HuH-7 (cell line): ENCODE measurements at regions not wholly inside any gene's neighbourhood (a gene's known extent, or its start where the extent isn't known, plus 50 kb on each side); places are given as distances from the start of the nearest gene placed in this dataset.
A peak's percentile ranks its signal among the peaks of the same experiment; 100 is the strongest.

Source experiments
- DNase-seq: peaks from one replicate; pipeline ENCODE4 v3.0.0; 2011; ENCODE audit warnings: low spot score

DNA sequence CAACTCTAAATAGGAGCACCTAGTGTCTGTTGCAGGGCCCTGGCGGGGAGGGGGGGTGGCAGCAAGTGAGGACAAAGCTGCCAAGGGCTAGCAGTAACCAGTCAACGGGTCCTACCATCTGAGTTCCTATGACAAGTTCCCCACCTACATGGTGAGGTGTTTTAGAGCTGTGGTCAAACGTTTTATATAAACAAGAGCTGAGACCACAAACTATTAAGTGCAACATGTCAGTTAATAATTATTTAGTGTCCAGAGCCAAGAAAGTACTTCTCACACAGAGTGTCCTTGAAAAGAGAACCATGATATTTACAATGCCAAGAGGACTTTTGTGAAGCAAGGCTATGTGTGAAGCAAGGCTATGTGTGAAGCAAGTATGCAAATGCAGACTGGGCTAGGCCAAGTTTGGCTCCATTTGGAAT is 434.7 kb downstream of the TNS3 start:
- no peak for DNase-seq

DNA sequence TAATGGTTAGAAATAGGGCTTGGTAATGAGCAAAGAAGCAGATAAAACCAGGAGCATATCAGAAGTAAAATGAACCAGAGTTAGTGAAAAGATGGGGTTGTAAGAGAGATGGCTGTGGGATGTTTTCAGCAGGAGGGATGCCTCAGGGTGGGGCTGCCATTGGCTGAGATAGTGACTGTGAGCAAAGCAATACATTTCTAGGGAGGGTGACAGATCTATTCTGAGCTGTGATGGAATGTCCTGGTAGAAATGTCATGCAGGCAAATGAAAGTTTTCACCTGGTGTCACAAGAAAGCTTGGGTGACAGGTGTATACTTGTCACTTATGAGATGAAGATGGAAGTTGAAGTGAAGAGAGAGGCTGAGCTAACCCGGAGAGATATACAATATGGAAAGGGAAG is 435.9 kb downstream of the TNS3 start:
- DNase-seq, result no peak

DNA sequence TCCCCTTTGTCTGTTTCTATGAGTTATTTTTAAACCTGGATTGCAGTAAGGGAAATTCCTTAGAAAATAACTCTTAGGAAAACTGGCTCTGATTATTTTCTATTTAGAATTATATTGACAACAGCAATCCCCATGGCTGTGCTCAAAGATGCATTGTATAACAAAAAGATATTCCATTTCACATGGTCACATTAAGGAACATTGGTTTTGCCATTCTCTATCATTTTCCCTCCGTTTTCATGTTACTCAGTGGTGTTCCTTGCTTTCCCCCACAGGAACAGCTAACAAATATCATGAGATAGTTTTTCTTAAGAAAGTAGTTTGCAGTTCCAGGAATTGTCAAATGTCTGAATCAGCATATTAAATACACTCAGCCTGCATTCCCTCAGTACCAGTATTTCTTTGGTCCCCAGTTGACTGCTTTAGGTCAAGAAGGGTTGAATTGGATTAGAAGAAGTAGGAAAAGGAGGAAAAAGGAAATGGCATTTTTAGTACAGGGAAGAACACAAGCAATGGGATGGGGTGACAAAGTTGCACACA is 436.7 kb downstream of the TNS3 start:
- no peak for DNase-seq

DNA sequence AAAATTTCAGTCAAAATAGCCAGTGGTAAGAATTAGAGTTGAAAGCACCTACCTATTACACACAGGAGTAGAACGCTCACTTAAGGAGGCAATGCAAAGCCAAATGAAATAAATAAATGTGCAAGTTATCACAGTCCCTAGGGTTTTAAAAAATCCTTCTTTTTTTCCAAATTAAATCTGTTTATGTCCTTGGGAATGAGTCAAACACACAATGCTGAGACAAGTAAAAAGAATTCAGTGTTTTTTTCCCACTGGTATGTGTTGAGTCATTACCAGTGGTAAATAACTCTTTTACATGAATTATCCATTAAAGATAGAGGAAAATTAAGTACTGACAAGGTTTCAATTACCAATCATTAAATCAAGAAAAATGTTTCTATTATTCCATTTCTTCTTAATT is 438.6 kb downstream of the TNS3 start:
- DNase-seq, result no peak

DNA sequence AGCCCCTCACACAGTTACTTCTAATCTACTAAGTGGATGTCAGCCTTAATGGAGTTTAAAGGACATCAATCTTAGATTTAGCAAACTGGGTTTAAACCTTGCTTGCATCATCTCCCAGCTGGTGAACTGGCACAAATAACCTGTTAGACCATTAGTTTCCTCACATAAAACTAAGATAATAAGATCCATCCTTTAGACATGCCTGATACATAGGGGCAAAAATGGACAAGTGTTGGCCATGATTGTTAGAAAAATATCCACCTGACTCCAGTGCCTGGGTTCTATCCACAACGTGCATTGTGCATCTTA is 439.1 kb downstream of the TNS3 start:
- no peak for DNase-seq

DNA sequence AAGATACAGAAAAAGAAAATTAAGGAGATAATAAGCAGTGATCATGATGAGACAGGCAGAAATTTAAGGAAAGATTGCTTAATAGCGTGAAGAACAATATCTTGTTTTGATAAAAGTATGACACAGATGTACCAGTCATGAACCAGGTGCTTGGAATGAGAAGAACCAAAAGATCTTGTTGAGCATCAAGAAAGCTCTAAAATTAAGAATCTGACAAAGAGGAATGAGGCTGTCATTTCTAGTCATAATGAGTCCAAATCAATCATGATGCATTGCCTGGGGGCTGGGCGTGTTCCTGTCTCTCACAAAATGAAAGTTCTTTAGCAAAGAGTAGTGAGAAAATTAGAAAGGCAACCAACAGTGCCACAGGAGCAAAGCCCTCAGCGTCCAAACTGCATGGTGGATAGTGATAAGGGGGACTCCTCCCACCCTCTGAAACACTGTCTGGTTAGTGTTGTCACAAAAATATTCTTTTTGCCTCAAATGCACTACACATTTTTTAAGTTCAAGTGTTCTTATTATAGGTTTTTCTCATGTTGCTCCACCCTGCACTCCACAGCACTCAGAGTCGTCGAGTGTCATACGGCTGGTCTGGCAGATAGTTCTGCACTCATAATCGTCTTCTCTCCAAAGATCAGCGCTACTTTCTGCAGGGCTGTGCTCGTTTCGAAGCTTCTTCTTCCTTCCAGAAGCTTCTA is 439.6 kb downstream of the TNS3 start:
- no peak for DNase-seq

DNA sequence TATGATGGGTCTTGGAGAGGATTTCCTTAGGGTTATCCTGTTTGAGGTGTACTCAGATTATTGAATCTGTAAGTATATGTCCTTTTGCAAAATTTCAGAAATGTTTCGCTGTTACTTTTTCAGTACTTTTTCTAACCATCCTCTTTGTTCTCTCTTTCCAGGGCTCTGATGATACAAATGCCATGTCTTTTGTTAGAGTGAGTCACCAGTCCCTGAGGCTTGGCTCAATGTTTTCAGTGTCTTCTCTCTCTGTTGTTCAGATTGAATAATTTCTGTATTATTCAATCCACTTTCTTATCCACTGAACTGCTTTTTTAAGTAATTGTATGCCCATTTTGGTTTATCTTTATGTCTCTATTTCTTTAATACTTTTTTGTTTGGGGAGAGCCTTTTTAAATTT is 449.4 kb downstream of the TNS3 start:
- no peak for DNase-seq

DNA sequence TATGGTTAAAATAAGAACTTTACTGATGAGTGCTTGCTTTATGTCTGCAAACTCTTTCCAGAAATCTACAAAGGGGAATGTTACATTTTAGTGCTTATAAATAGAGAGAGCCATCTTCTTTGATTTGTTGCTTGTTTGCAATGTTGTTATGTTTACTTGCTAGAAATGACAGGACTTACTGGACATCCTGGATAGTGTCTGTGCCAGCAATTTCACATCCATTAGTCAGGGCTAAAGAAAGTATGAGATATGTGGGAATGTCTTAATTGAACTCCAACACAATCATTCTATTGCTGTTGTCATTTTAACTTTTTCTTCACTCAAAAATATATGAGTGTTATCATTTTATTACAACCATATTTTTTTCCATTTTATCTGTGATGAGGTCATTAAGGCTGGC is 453.2 kb downstream of the TNS3 start:
- DNase-seq, result no peak

DNA sequence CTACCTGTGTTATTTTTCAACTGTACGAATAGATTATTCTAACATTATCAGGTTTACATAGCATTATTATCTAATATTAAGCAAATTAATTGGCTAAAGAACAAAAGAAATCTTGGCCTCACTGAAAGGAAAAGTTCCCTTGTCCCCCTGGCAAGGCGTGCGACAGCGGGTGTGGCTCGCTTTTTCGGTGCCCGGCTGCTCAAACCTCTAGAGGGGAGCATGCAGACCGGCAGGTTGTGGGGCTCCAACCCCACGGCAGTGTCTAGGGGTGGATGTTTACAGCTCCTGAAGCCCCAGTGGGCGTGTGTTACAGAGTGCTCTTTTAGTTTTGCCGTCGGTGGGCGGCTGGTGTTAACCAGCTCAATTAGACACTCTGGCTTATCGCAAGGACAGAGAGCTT is 456.4 kb downstream of the TNS3 start:
- no peak for DNase-seq

DNA sequence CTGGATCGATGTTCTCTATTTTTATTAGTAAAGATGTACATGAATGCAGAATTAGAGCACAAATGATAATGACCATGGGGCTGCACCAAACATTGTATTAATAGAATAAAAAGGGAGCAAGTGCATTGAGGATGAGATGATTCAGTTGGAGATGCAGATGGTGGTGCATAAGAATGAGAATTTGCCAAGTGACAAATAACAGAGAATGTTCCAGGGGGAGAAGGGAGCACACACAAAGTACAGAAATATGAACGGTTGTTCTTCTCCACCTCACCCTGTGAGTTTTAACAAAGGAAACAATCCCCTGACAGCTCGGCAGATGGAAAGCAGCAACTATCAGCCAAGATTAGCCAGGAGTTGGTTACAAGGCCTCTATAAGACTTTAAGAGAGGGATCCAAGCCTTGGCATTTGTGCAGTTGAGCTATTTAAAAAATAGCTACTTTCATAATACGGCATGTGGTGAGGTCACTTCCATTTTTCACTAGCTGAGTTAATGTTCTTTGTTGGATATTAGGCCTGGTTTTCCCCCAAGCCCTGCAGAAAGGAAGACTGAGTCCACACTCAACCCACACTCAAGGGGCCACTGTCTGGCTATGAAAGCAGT is 462.5 kb downstream of the TNS3 start:
- DNase-seq, result no peak

DNA sequence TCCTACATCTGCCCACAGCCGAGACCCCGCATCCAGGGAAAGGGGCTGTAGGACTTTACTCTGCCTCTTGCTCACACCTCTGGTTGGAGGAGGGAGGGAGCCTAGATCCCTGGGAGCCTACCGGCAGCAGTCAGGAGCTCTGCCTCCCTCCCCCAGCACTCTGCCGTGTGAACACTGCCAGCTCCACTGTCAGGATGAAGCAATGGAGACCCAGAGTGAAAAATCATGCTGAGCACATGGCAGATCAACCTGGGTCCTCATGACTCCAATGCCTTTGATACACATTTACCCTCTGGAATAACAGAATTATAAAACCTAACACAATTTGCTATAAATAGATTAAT is 477.7 kb downstream of the TNS3 start:
- no peak for DNase-seq

DNA sequence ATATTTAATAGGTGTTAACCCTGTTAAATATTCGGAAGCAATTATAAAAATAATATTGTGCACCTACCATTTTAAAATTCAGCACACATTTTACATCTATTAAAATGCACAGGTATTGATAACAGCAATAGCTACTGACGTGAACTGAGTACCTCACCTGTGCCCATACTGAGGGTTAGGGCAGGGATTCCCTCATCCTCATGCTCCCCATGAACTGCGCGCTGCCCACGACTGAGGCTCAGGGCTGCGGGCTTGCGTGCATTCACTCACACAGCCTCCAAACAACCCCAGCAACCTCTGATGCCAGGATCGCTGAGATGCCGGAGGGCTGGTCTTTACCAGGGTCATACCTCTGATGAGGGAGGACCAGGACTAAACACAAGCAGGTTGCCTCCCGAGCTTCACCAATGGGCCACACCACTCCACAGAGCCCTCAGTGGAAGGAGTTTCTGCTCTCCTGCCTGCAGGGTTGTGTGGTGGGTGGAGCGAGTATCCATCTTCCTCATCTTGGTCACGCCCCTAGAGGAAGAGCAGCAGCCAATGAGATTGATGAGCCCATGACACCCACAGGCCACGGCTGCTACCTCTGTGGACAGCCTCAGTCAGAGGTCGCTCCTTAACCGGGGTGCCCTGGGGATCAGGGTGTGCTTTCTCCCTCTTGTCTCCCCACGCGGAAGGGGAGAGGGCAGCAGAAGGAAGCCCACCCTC is 478.3 kb downstream of the TNS3 start:
- no peak for DNase-seq

DNA sequence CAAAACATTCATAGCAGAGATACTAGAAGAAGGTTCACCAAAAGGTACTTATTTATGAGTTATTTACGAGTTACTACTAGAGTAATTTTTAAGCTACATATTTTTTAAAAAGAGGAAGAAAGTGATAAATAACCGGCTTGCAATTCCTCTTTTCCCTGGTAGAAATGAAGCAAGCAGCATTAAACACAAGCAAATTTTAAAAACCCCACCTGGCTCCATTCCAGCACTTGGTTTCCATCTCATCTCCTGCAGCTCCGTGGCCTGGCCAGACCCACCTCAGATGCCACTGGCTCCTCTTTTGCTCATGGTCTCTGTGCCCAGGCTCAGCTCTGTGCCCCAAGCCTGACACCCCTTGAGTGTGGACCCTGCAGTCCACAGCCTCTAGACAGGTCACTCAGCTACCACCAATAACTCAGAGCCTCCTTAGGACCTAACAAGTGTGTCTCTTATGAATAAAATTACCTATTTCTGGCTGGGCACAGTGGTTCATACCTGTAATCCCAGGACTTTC is 479.5 kb downstream of the TNS3 start:
- DNase-seq, result no peak

DNA sequence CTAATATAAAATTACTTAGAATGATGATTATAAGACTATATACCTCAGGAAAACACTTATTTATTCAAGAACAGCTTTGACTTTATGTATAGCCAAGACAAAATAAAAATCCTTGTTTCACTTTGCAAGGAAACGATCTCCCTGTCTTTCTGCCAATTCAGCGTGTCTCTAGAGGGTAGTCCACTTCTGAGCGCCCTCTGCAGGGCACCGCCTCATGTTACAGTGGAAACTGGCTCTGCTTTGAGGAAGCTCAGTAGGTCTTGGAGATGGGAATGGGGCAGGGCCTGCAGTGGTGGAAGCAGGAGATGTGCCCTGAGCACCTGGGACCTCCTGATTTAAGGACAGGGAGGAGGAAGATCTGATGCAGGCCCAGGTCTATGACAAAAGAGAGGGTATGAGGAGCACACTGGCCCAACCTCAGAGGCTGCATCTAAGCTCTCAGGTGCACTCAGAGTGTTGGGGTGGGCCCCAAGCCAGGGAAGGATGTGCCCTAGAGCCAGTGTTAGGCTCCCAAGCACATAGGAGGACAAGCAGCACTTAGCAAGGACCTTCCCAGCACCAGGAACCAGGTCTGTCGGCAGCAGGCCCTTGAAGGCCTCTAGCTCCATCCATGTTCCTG is 481.0 kb downstream of the TNS3 start:
- DNase-seq, result peak; percentile 73

DNA sequence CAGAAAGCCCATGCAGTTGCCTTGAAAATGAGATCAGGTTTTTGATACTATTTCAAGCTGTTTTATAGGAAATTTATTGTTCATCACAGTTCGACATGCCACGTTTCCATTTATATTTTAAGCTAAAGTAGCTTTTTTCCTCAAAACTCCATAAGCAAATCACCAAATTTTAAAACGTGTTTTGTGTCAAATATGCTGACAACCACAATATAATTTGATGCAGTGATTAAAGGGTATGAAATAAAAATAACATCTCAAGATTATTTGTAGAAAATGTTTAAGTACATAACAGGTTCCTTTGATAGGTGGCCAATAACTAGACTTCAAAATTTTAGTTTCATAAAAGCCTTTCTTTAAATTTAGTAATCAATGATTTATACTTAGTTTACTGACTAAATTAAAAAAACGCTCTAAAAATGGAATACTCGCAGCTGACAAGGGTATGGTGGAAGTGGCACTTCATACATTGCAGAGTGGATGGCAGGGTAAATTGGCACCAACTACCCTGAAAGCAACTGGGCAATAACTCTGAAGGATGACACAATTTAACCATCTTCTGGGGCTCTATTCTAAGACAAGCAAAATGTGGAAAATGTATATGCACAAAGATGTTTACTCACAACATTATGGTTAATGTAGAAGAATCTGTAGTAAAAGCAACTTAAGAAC is 481.6 kb downstream of the TNS3 start:
- DNase-seq, result no peak

DNA sequence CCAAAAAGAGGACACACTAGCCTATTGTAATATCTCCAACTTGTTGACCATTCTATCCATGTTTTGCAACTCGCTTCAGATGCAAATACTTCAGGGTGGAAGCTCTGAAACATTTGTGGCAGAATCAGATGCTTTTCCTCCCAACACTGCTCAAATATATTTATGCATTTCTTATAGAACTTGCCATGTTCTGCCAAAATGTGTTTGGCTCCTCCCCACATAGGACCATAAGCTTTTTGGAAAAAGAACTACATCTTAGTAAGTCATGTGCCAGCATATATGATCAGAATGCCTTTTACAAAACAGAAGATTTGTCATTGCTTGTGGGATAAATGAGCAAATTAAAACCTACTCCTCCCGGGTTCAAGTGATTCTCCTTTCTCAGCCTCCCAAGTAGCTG is 484.5 kb downstream of the TNS3 start:
- no peak for DNase-seq

DNA sequence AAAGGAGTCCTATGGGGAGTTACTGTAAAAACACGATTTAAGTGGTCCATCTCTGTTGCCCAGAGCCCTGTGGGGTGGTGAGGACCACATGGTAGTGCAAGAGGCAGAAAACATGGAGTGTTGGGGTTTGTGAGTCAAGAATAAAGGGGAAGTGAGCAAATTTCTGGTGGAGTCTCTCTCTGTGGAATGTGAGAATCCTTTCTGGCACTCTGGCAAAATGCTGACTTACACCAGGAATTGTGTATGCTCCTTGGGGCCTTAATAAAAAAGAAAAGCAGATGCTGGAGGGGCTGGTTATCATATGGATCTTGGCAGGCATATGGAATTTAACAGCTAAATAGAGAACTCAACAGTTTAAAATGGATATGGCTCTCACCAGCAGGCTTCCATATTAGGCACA is 486.0 kb downstream of the TNS3 start:
- no peak for DNase-seq

DNA sequence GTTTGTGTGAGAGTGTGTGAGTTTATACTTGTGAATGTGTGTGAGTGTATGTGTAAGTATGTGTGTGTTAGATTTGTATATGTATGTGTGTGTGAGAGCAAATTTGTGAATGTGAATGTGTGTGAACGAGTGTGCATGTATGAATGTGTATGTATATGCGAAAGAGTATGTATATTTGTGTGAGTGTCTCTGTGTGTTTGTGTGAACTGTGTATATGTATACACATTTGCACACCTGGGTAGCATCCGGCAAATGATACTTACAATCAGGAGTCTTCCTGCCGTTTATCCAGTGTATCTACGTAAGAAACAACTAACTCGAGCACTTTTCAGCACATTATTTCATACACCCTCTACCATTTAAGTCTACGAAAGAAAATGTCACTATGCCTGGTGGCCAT is 487.4 kb downstream of the TNS3 start:
- DNase-seq, result no peak

DNA sequence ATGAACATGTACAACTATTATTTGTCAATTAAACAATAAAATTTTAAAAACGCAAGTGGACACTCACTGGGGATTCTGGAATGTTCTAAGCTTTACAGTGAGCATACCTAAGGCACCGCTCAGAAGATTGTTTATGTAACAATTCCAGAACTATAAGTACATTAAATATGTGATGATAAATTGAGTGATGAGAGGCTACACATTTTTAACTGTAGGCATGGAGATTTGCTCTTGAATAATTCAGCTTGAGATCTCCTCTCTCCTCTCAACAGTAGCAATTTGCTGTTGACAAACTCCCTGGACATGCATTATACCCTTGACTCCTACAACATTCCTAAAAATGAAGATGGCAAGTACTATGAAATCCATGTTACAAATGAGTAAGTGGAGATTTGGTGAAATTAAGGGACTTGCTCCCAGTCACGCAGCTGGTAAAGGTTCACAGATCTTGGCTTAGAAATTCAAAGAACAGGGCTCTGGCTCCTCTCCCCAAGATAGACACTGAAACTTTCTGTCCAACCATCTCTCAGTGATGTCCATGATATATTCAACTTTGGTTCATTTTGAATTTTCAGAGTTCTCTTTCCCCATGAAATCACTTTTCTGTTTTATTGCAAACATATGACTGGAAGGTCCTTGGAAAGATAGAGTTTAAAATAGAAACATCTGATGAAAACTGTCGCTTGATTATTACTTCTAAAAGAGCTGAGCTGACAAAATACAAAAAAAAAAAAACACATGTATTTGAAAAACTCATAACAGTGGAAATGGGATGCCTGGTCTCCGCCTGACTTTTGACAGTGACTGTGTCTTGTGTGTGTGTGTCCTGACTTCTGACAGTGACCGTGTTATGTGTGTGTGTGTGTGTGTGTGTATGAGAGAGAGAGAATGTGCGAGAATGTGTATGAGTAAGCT is 488.3 kb downstream of the TNS3 start:
- no peak for DNase-seq

DNA sequence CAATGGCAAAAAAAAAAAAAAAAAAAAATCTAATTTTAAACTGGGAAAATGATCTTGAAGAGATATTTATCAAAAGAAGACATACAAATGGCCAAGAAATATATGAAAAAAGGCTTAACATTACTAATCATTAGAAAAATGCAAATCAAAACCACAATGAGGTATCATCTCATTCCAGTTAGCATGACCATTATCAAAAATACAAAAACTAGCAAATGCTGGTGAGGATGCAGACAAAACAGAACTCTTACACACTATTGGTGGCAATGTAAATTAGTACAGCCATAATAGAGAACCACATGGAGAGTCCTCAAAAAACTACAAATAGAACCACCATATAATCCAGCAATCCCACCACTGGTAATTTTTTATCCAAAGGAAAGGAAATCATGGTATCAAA is 489.6 kb downstream of the TNS3 start:
- no peak for DNase-seq

DNA sequence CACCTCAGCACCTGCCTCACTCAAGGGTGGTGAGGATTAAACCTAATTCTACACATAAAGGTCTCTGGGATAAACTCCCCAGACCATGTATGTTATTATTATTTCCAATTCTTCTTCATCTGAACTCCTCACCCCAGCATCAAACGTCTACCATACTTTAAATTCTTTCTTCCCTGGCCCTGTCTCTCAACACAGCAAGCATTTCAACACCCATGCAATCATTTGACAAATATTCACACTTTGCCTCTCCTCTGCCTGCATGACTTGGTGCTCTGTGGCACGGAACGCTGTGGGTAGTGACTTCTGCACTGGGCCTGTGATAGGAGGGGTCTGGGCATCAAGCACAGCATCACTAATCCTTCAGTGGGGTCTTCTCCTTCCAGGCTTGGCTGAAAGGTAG is 490.8 kb downstream of the TNS3 start:
- no peak for DNase-seq
